ENCODE measurements at regions not wholly inside any gene's neighbourhood (a gene's known extent, or its start where the extent isn't known, plus 50 kb on each side); places are given as distances from the start of the nearest gene placed in this dataset.
"Not testable (repeated sequence)": the region's sequence is repeated elsewhere in the genome, so short reads cannot be mapped to it uniquely, and the experiment has no call there.

- DNase-seq (ENCODE audit: low read depth in 2 of 2): no peak
Observed at GRCh38 chr3:107112356-107112755, 264.9 kb upstream of the CCDC54 start.

- DNase-seq (ENCODE audit: low read depth in 2 of 2): no peak
Observed at GRCh38 chr3:107116251-107116650, 261.0 kb upstream of the CCDC54 start.

- DNase-seq (ENCODE audit: low read depth in 2 of 2): no peak
Observed at GRCh38 chr3:107117156-107117555, 260.1 kb upstream of the CCDC54 start.

- DNase-seq (ENCODE audit: low read depth in 2 of 2): peak; percentile 67 to 73
Observed at GRCh38 chr3:107117922-107118536, 259.2 kb upstream of the CCDC54 start.

- no peak for DNase-seq (ENCODE audit: low read depth in 2 of 2)
Observed at GRCh38 chr3:107124885-107125284, 252.4 kb upstream of the CCDC54 start.

- DNase-seq (ENCODE audit: low read depth in 2 of 2): no peak
Observed at GRCh38 chr3:107128946-107129345, 248.3 kb upstream of the CCDC54 start.

GRCh38 chr3:107130089-107130700 is 247.0 kb upstream of the CCDC54 start:
- no peak for DNase-seq (ENCODE audit: low read depth in 2 of 2)

GRCh38 chr3:107132674-107133073 is 244.6 kb upstream of the CCDC54 start:
- DNase-seq (ENCODE audit: low read depth in 2 of 2): no peak

- no peak for DNase-seq (ENCODE audit: low read depth in 2 of 2)
Observed at GRCh38 chr3:107133891-107134290, 243.3 kb upstream of the CCDC54 start.

- DNase-seq (ENCODE audit: low read depth in 2 of 2): no peak
Observed at GRCh38 chr3:107142171-107142570, 235.1 kb upstream of the CCDC54 start.

GRCh38 chr3:107142786-107143575 is 234.3 kb upstream of the CCDC54 start:
- no peak for DNase-seq (ENCODE audit: low read depth in 2 of 2)

GRCh38 chr3:107150675-107151074 is 226.6 kb upstream of the CCDC54 start:
- no peak for DNase-seq (ENCODE audit: low read depth in 2 of 2)

GRCh38 chr3:107153981-107154380 is 223.3 kb upstream of the CCDC54 start:
- no peak for DNase-seq (ENCODE audit: low read depth in 2 of 2)

- no peak for DNase-seq (ENCODE audit: low read depth in 2 of 2)
Observed at GRCh38 chr3:107172411-107172810, 204.8 kb upstream of the CCDC54 start.

GRCh38 chr3:107184375-107184774 is 192.9 kb upstream of the CCDC54 start:
- DNase-seq (ENCODE audit: low read depth in 2 of 2): no peak

GRCh38 chr3:107188262-107188661 is 189.0 kb upstream of the CCDC54 start:
- no peak for DNase-seq (ENCODE audit: low read depth in 2 of 2)

GRCh38 chr3:107189158-107189791 is 188.0 kb upstream of the CCDC54 start:
- DNase-seq (ENCODE audit: low read depth in 2 of 2): no peak

GRCh38 chr3:107193116-107193515 is 184.1 kb upstream of the CCDC54 start:
- DNase-seq (ENCODE audit: low read depth in 2 of 2): no peak

GRCh38 chr3:107198581-107199181 is 178.6 kb upstream of the CCDC54 start:
- DNase-seq (ENCODE audit: low read depth in 2 of 2): peak in 1 of 2 donors; percentile 67

GRCh38 chr3:107201146-107201545 is 176.1 kb upstream of the CCDC54 start:
- no peak for DNase-seq (ENCODE audit: low read depth in 2 of 2)

- DNase-seq (ENCODE audit: low read depth in 2 of 2): not testable (repeated sequence)
Observed at GRCh38 chr3:107202885-107203284, 174.4 kb upstream of the CCDC54 start.

- DNase-seq (ENCODE audit: low read depth in 2 of 2): no peak
Observed at GRCh38 chr3:107204121-107204520, 173.1 kb upstream of the CCDC54 start.
